H9 (cell line): ENCODE measurements at regions not wholly inside any gene's neighbourhood (a gene's known extent, or its start where the extent isn't known, plus 50 kb on each side); places are given as distances from the start of the nearest gene placed in this dataset.
A peak's percentile ranks its signal among the peaks of the same experiment; 100 is the strongest.

ENCODE experiments used
- DNase-seq: peaks from one replicate; pipeline ENCODE4 v3.0.0-alpha.2; 2017
- H2AFZ ChIP-seq: one replicate; pipeline ENCODE4 v1.6.1; 2013; ENCODE audit warnings: mild to moderate bottlenecking, low read length, control low read depth, moderate library complexity
- H2AK5ac ChIP-seq: 2 replicates; pipeline ENCODE4 v1.6.1; 2013; ENCODE audit warnings: low read length, control low read depth, mixed read lengths; ENCODE audit not compliant: insufficient read length
- H2BK120ac ChIP-seq: one replicate; pipeline ENCODE4 v1.6.1; 2013; ENCODE audit warnings: low read depth, mild to moderate bottlenecking, low read length, control low read depth, inconsistent platforms; ENCODE audit not compliant: poor library complexity, severe bottlenecking
- H2BK12ac ChIP-seq: 2 replicates; pipeline ENCODE4 v1.6.1; 2013; ENCODE audit warnings: low read length, control low read depth, mixed read lengths, low read depth; ENCODE audit not compliant: insufficient read length
- H2BK15ac ChIP-seq: 2 replicates; pipeline ENCODE4 v1.6.1; 2013; ENCODE audit warnings: low read depth, low read length, control low read depth
- H2BK20ac ChIP-seq: one replicate; pipeline ENCODE4 v1.6.1; 2013; ENCODE audit warnings: low read depth, mild to moderate bottlenecking, low read length, control low read depth, inconsistent platforms; ENCODE audit not compliant: poor library complexity, severe bottlenecking
- H2BK5ac ChIP-seq: 2 replicates; pipeline ENCODE4 v1.6.1; 2013; ENCODE audit warnings: low read length, control low read depth, mixed read lengths; ENCODE audit not compliant: insufficient read length
- H3K14ac ChIP-seq: 2 replicates; pipeline ENCODE4 v1.6.1; 2013; ENCODE audit warnings: low read length, control low read depth; ENCODE audit not compliant: insufficient read depth
- H3K18ac ChIP-seq: 2 replicates; pipeline ENCODE4 v1.6.1; 2013; ENCODE audit warnings: low read depth, mild to moderate bottlenecking, mixed read lengths, low read length, control low read depth; ENCODE audit not compliant: insufficient read length
- H3K23ac ChIP-seq: 2 replicates; pipeline ENCODE4 v1.6.1; 2013; ENCODE audit warnings: low read length, control low read depth, mixed read lengths, low read depth; ENCODE audit not compliant: insufficient read length
- H3K23me2 ChIP-seq: 2 replicates; pipeline ENCODE4 v1.6.1; 2013; ENCODE audit warnings: low read depth, mild to moderate bottlenecking, mixed read lengths, low read length, control low read depth; ENCODE audit not compliant: insufficient read length, poor library complexity, severe bottlenecking
- H3K27ac ChIP-seq: 2 replicates; pipeline ENCODE4 v1.5.1; 2013; ENCODE audit warnings: low read length, control low read depth, mixed read lengths, low read depth; ENCODE audit not compliant: insufficient read length
- H3K27me3 ChIP-seq: 2 replicates; pipeline ENCODE4 v1.6.1; 2013; ENCODE audit warnings: low read length, control low read depth, inconsistent platforms; ENCODE audit not compliant: insufficient read depth
- H3K4ac ChIP-seq: 2 replicates; pipeline ENCODE4 v1.6.1; 2013; ENCODE audit warnings: low read depth, mild to moderate bottlenecking, control low read depth, inconsistent platforms, low read length, moderate library complexity
- H3K4me1 ChIP-seq: 2 replicates; pipeline ENCODE4 v1.6.1; 2013; ENCODE audit warnings: low read length, control low read depth, inconsistent platforms; ENCODE audit not compliant: insufficient read depth
- H3K4me2 ChIP-seq: 2 replicates; pipeline ENCODE4 v1.6.1; 2013; ENCODE audit warnings: low read length, control low read depth, mixed read lengths; ENCODE audit not compliant: insufficient read length, insufficient read depth
- H3K56ac ChIP-seq: 2 replicates; pipeline ENCODE4 v1.6.1; 2013; ENCODE audit warnings: low read depth, mild to moderate bottlenecking, mixed read lengths, low read length, control low read depth; ENCODE audit not compliant: insufficient read length
- H3K79me1 ChIP-seq: 2 replicates; pipeline ENCODE4 v1.6.1; 2013; ENCODE audit warnings: low read depth, mild to moderate bottlenecking, moderate library complexity, low read length, control low read depth, inconsistent platforms; ENCODE audit not compliant: insufficient read depth, poor library complexity, severe bottlenecking
- H3K79me2 ChIP-seq: 2 replicates; pipeline ENCODE4 v1.6.1; 2013; ENCODE audit warnings: low read length, control low read depth, inconsistent platforms; ENCODE audit not compliant: insufficient read depth
- H3K9ac ChIP-seq: 2 replicates; pipeline ENCODE4 v1.6.1; 2013; ENCODE audit warnings: low read length, control low read depth, mixed read lengths; ENCODE audit not compliant: insufficient read length; ENCODE audit errors: extremely low read depth
- H3K9me3 ChIP-seq: one replicate; pipeline ENCODE4 v1.6.1; 2013; ENCODE audit warnings: low read depth, low read length, inconsistent platforms; ENCODE audit not compliant: control insufficient read depth
- H3T11ph ChIP-seq: one replicate; pipeline ENCODE4 v1.6.1; 2013; ENCODE audit warnings: mild to moderate bottlenecking, low read length, control low read depth, inconsistent platforms
- H4K20me1 ChIP-seq: one replicate; pipeline ENCODE4 v1.6.1; 2013; ENCODE audit not compliant: control insufficient read depth, insufficient read length, insufficient read depth
- H4K5ac ChIP-seq: 2 replicates; pipeline ENCODE4 v1.6.1; 2013; ENCODE audit warnings: low read depth, mild to moderate bottlenecking, mixed read lengths, low read length, control low read depth; ENCODE audit not compliant: insufficient read length
- H4K8ac ChIP-seq: replicated peaks from 2 replicates; pipeline ENCODE4 v1.6.1; 2013; ENCODE audit warnings: low read length, control low read depth, mixed read lengths, low read depth; ENCODE audit not compliant: insufficient read length
- H4K91ac ChIP-seq: 2 replicates; pipeline ENCODE4 v1.6.1; 2013; ENCODE audit warnings: low read depth, mild to moderate bottlenecking, moderate library complexity, mixed read lengths, low read length, control low read depth; ENCODE audit not compliant: insufficient read length
- H3K27ac Mint-ChIP-seq, 3 experiments: 2 replicates in 2 of 3; 3 replicates in 1 of 3; pipeline ENCODE4 v1.8.0; 2020 to 2021; ENCODE audit warnings: mixed read lengths in 3 of 3, mild to moderate bottlenecking in 1 of 3, moderate library complexity in 1 of 3
- H3K27me3 Mint-ChIP-seq: 2 replicates; pipeline ENCODE4 v1.8.0; 2021; ENCODE audit warnings: low read depth, mild to moderate bottlenecking, moderate library complexity, mixed read lengths
- H3K36me3 Mint-ChIP-seq, 3 experiments: 2 replicates in 2 of 3; 3 replicates in 1 of 3; pipeline ENCODE4 v1.8.0; 2020 to 2021; ENCODE audit warnings: low read depth in 3 of 3, mixed read lengths in 3 of 3; ENCODE audit not compliant: insufficient read depth in 1 of 3
- H3K4me1 Mint-ChIP-seq, 2 experiments: 2 replicates each; pipeline ENCODE4 v1.8.0; 2020; ENCODE audit warnings: mixed read lengths in 2 of 2
- H3K4me3 Mint-ChIP-seq, 2 experiments: 2 replicates in 1 of 2; 3 replicates in 1 of 2; pipeline ENCODE4 v1.8.0; 2020 to 2021; ENCODE audit warnings: mild to moderate bottlenecking in 2 of 2, mixed read lengths in 2 of 2, moderate library complexity in 1 of 2
- H3K9me3 Mint-ChIP-seq, 2 experiments: 2 replicates in 1 of 2; 3 replicates in 1 of 2; pipeline ENCODE4 v1.8.0; 2020; ENCODE audit warnings: mild to moderate bottlenecking in 2 of 2, mixed read lengths in 2 of 2, moderate library complexity in 1 of 2
- TF ChIP-seq, protein P1 (sequence below): fragments of 200-600 bp; sonication (generic); conservative IDR thresholded peaks from 3 replicates; pipeline ENCODE4 v1.8.0; 2021; ENCODE audit warnings: antibody characterized with exemption, mild to moderate bottlenecking

DNA sequence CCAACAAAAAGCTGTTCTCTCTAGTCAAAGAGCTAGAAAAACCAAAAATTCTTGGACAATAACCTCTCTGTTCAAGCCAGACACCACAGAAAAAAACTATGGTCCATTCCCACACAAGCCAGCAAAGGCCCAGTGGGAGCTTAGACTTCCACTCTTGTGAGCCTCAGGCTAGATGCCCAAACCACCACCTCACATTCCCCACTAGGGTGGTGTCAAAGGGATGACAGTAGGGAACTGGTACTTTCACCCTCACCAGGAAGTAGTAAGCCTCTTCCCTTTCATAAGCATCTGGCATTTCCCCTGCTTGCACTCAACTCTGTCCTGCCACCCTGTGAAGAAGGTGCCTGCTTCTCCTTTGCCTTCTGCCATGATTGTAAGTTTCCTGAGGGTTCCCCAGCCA, 58.4 kb upstream of the RNF217 start:
- Histone ChIP-seq H3T11ph (no peak overlapping the region), H4K8ac (no peak overlapping the region), H3K4me1 (no peaks in the 10 kb centered on the region), H3K18ac (no peak overlapping the region), H2AK5ac (no peak overlapping the region), H2BK15ac (no peak overlapping the region), H3K56ac (no peak overlapping the region), H4K91ac (no peak overlapping the region), H3K79me1 (no peaks in the 10 kb centered on the region), H3K23me2 (no peaks in the 10 kb centered on the region), H3K79me2 (no peaks in the 10 kb centered on the region), H3K27me3 (no peaks in the 10 kb centered on the region), H3K9ac (no peak overlapping the region), H2BK5ac (no peak overlapping the region), H3K23ac (no peak overlapping the region), H4K5ac (no peak overlapping the region), H2BK20ac (no peak overlapping the region), H3K9me3 (no peaks in the 10 kb centered on the region), H3K27ac (no peak overlapping the region), H3K4me2 (no peak overlapping the region), H3K4ac (no peak overlapping the region), H3K14ac (no peak overlapping the region), H4K20me1 (no peaks in the 10 kb centered on the region), H2BK120ac (no peak overlapping the region), H2BK12ac (no peak overlapping the region), H2AFZ (no peak overlapping the region)
- Mint-ChIP-seq H3K9me3 (no peaks in the 10 kb centered on the region), H3K36me3 (no peaks in the 10 kb centered on the region), H3K4me1 (no peaks in the 10 kb centered on the region), H3K4me3 (no peak overlapping the region), H3K27ac (no peak overlapping the region; a peak in 1 of 7 replicates), H3K27me3 (no peaks in the 10 kb centered on the region)
- TF ChIP-seq, protein P1, sequence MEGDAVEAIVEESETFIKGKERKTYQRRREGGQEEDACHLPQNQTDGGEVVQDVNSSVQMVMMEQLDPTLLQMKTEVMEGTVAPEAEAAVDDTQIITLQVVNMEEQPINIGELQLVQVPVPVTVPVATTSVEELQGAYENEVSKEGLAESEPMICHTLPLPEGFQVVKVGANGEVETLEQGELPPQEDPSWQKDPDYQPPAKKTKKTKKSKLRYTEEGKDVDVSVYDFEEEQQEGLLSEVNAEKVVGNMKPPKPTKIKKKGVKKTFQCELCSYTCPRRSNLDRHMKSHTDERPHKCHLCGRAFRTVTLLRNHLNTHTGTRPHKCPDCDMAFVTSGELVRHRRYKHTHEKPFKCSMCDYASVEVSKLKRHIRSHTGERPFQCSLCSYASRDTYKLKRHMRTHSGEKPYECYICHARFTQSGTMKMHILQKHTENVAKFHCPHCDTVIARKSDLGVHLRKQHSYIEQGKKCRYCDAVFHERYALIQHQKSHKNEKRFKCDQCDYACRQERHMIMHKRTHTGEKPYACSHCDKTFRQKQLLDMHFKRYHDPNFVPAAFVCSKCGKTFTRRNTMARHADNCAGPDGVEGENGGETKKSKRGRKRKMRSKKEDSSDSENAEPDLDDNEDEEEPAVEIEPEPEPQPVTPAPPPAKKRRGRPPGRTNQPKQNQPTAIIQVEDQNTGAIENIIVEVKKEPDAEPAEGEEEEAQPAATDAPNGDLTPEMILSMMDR = peak; percentile 13; the same call in 1 of the 3 replicates
- DNase-seq = no peak
